GM23338 (cell line): ENCODE measurements at regions not wholly inside any gene's neighbourhood (a gene's known extent, or its start where the extent isn't known, plus 50 kb on each side); places are given as distances from the start of the nearest gene placed in this dataset.

ENCODE experiments used
- ATAC-seq: fragments of 200-7000 bp; cut with Tn5 transposase; 3 replicates; pipeline ENCODE4 v1.9.1; 2020
- DNase-seq: peaks from one replicate; pipeline ENCODE4 v3.0.0-alpha.2; 2015; ENCODE audit warnings: low spot score
- H2AFZ ChIP-seq: fragments of 200-600 bp; sonication (generic); 2 replicates; pipeline ENCODE4 v1.8.0; 2016; ENCODE audit warnings: antibody characterized with exemption, mild to moderate bottlenecking, moderate library complexity
- H3F3A ChIP-seq: fragments of 200-600 bp; sonication (generic); replicated peaks from 2 replicates; pipeline ENCODE4 v1.8.0; 2017; ENCODE audit warnings: antibody characterized with exemption, mixed run types, low read depth
- H3K27ac ChIP-seq: fragments of 200-600 bp; sonication (generic); 2 replicates; pipeline ENCODE4 v1.6.1; 2016; ENCODE audit warnings: low read depth
- H3K27me3 ChIP-seq: fragments of 200-600 bp; sonication (generic); 2 replicates; pipeline ENCODE4 v1.8.0; 2016; ENCODE audit warnings: mild to moderate bottlenecking, mixed run types, moderate library complexity; ENCODE audit not compliant: insufficient read depth
- H3K36me3 ChIP-seq: fragments of 200-600 bp; sonication (generic); 2 replicates; pipeline ENCODE4 v1.8.0; 2016; ENCODE audit warnings: mild to moderate bottlenecking; ENCODE audit not compliant: insufficient read depth
- H3K4me1 ChIP-seq: fragments of 200-600 bp; sonication (generic); 2 replicates; pipeline ENCODE4 v1.8.0; 2016; ENCODE audit warnings: mild to moderate bottlenecking, moderate library complexity; ENCODE audit not compliant: insufficient read depth
- H3K4me2 ChIP-seq: fragments of 200-600 bp; sonication (generic); 2 replicates; pipeline ENCODE4 v1.7.1; 2017; ENCODE audit warnings: mixed run types
- H3K4me3 ChIP-seq: fragments of 200-600 bp; sonication (generic); 2 replicates; pipeline ENCODE4 v1.6.1; 2016; ENCODE audit warnings: mixed run types
- H3K79me2 ChIP-seq: fragments of 200-600 bp; sonication (generic); replicated peaks from 2 replicates; pipeline ENCODE4 v1.8.0; 2017; ENCODE audit warnings: mild to moderate bottlenecking; ENCODE audit not compliant: insufficient read depth
- H3K9me2 ChIP-seq: fragments of 200-600 bp; sonication (generic); 2 replicates; pipeline ENCODE4 v1.8.0; 2017; ENCODE audit not compliant: insufficient read depth
- H4K20me1 ChIP-seq: fragments of 200-600 bp; sonication (generic); replicated peaks from 2 replicates; pipeline ENCODE4 v1.8.0; 2017; ENCODE audit warnings: mild to moderate bottlenecking; ENCODE audit not compliant: insufficient read depth
- H3K27ac Mint-ChIP-seq: 2 replicates; pipeline ENCODE4 v1.8.0; 2020; ENCODE audit warnings: inconsistent platforms, mild to moderate bottlenecking, moderate library complexity, mixed read lengths
- H3K27me3 Mint-ChIP-seq: 3 replicates; pipeline ENCODE4 v1.8.0; 2022; ENCODE audit warnings: low read depth, mild to moderate bottlenecking, moderate library complexity, mixed read lengths, inconsistent platforms; ENCODE audit not compliant: insufficient read depth, poor library complexity
- H3K36me3 Mint-ChIP-seq: 3 replicates; pipeline ENCODE4 v1.8.0; 2021; ENCODE audit warnings: low read depth, mild to moderate bottlenecking, inconsistent platforms, moderate library complexity, mixed read lengths
- H3K4me1 Mint-ChIP-seq: 3 replicates; pipeline ENCODE4 v1.8.0; 2020; ENCODE audit warnings: mild to moderate bottlenecking, inconsistent platforms, mixed read lengths
- H3K4me3 Mint-ChIP-seq: 3 replicates; pipeline ENCODE4 v1.8.0; 2021; ENCODE audit warnings: moderate library complexity, mild to moderate bottlenecking, inconsistent platforms, mixed read lengths
- H3K9me3 Mint-ChIP-seq: 3 replicates; pipeline ENCODE4 v1.8.0; 2020; ENCODE audit warnings: moderate library complexity, mild to moderate bottlenecking, inconsistent platforms, mixed read lengths
- CREB1 ChIP-seq: fragments of 250-450 bp; sonication (Bioruptor Pico); IDR thresholded peaks from 2 replicates; pipeline ENCODE4 v1.5.0; 2020; ENCODE audit warnings: low read depth, mild to moderate bottlenecking, moderate library complexity
- ETS1 ChIP-seq: IDR thresholded peaks from 2 replicates; pipeline ENCODE4 v1.6.1; 2016; ENCODE audit warnings: antibody characterized with exemption
- EZH2 ChIP-seq: fragments of 200-600 bp; sonication (generic); IDR thresholded peaks from one replicate; pipeline ENCODE4 v1.8.0; 2017; ENCODE audit warnings: antibody characterized with exemption, mild to moderate bottlenecking, low read depth; ENCODE audit not compliant: unreplicated experiment
- EZH2phosphoT487 ChIP-seq: fragments of 200-600 bp; sonication (generic); IDR thresholded peaks from one replicate; pipeline ENCODE4 v1.8.1; 2018; ENCODE audit warnings: antibody characterized with exemption; ENCODE audit not compliant: unreplicated experiment
- JUNB ChIP-seq: IDR thresholded peaks from one replicate; pipeline ENCODE4 v1.6.1; 2016; ENCODE audit warnings: antibody characterized with exemption; ENCODE audit not compliant: unreplicated experiment
- NANOG ChIP-seq: IDR thresholded peaks from 2 replicates; pipeline ENCODE4 v1.6.1; 2016; ENCODE audit warnings: antibody characterized with exemption, borderline replicate concordance
- POLR2AphosphoS5 ChIP-seq: IDR thresholded peaks from 2 replicates; pipeline ENCODE4 v1.6.1; 2016; ENCODE audit warnings: antibody characterized with exemption, low read depth
- STAT1 ChIP-seq: IDR thresholded peaks from one replicate; pipeline ENCODE4 v1.6.1; 2016; ENCODE audit warnings: antibody characterized with exemption; ENCODE audit not compliant: unreplicated experiment
- ZNF114 ChIP-seq: fragments of 250-450 bp; sonication (Bioruptor Pico); IDR thresholded peaks from 2 replicates; pipeline ENCODE4 v1.5.0; 2020; ENCODE audit warnings: mild to moderate bottlenecking, moderate library complexity
- ZNF331 ChIP-seq: fragments of 250-450 bp; sonication (Bioruptor Pico); IDR thresholded peaks from 2 replicates; pipeline ENCODE4 v1.5.0; 2020; ENCODE audit warnings: low read depth, mild to moderate bottlenecking, moderate library complexity
- TF ChIP-seq, protein P1 (sequence below): IDR thresholded peaks from one replicate; pipeline ENCODE4 v1.6.1; 2018; ENCODE audit warnings: antibody characterized with exemption; ENCODE audit not compliant: unreplicated experiment
- TF ChIP-seq, protein P2 (sequence below), 2 experiments: fragments of 200-600 bp in 1 of 2; sonication (generic) in 1 of 2; conservative IDR thresholded peaks; 2 replicates each; pipeline versions ENCODE4 v1.5.1 to v1.6.1; 2016 to 2017; ENCODE audit warnings: antibody characterized with exemption in 2 of 2, low read depth in 2 of 2, mild to moderate bottlenecking in 2 of 2, moderate library complexity in 1 of 2
- TF ChIP-seq, protein P3 (sequence below): fragments of 250-450 bp; sonication (Bioruptor Pico); IDR thresholded peaks from 2 replicates; pipeline ENCODE4 v1.5.0; 2020; ENCODE audit warnings: mild to moderate bottlenecking, moderate library complexity

- H3K27me3 Mint-ChIP-seq: peaks cover 5% of the 10 kb centered on the region
- no peak for ATAC-seq
- no peaks in the 10 kb centered on the region for H3K36me3 ChIP-seq
- peak overlapping the region; percentile 64; the same call in 1 of the 2 replicates for H2AFZ ChIP-seq
- no peaks in the 10 kb centered on the region for H3F3A ChIP-seq
- no peaks in the 10 kb centered on the region for H3K27me3 ChIP-seq
- H3K4me1 ChIP-seq: peaks cover 8% of the 10 kb centered on the region
- H3K4me3 Mint-ChIP-seq: no peak overlapping the region
- H3K4me3 ChIP-seq: no peak overlapping the region
- no peak overlapping the region for H3K27ac Mint-ChIP-seq
- H3K36me3 Mint-ChIP-seq: no peaks in the 10 kb centered on the region
- H3K27ac ChIP-seq: no peak overlapping the region
- no peaks in the 10 kb centered on the region for H3K9me2 ChIP-seq
- peaks cover 12% of the 10 kb centered on the region for H3K4me1 Mint-ChIP-seq
- H3K9me3 Mint-ChIP-seq: no peaks in the 10 kb centered on the region
- TF ChIP-seq POLR2AphosphoS5: no peak
- TF ChIP-seq EZH2phosphoT487: no peak
- no peak for TF ChIP-seq JUNB
- TF ChIP-seq, protein P1, sequence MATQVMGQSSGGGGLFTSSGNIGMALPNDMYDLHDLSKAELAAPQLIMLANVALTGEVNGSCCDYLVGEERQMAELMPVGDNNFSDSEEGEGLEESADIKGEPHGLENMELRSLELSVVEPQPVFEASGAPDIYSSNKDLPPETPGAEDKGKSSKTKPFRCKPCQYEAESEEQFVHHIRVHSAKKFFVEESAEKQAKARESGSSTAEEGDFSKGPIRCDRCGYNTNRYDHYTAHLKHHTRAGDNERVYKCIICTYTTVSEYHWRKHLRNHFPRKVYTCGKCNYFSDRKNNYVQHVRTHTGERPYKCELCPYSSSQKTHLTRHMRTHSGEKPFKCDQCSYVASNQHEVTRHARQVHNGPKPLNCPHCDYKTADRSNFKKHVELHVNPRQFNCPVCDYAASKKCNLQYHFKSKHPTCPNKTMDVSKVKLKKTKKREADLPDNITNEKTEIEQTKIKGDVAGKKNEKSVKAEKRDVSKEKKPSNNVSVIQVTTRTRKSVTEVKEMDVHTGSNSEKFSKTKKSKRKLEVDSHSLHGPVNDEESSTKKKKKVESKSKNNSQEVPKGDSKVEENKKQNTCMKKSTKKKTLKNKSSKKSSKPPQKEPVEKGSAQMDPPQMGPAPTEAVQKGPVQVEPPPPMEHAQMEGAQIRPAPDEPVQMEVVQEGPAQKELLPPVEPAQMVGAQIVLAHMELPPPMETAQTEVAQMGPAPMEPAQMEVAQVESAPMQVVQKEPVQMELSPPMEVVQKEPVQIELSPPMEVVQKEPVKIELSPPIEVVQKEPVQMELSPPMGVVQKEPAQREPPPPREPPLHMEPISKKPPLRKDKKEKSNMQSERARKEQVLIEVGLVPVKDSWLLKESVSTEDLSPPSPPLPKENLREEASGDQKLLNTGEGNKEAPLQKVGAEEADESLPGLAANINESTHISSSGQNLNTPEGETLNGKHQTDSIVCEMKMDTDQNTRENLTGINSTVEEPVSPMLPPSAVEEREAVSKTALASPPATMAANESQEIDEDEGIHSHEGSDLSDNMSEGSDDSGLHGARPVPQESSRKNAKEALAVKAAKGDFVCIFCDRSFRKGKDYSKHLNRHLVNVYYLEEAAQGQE: no peak
- TF ChIP-seq, protein P2, sequence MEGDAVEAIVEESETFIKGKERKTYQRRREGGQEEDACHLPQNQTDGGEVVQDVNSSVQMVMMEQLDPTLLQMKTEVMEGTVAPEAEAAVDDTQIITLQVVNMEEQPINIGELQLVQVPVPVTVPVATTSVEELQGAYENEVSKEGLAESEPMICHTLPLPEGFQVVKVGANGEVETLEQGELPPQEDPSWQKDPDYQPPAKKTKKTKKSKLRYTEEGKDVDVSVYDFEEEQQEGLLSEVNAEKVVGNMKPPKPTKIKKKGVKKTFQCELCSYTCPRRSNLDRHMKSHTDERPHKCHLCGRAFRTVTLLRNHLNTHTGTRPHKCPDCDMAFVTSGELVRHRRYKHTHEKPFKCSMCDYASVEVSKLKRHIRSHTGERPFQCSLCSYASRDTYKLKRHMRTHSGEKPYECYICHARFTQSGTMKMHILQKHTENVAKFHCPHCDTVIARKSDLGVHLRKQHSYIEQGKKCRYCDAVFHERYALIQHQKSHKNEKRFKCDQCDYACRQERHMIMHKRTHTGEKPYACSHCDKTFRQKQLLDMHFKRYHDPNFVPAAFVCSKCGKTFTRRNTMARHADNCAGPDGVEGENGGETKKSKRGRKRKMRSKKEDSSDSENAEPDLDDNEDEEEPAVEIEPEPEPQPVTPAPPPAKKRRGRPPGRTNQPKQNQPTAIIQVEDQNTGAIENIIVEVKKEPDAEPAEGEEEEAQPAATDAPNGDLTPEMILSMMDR (conservative IDR thresholded peaks at IDR 0.05; ENCODE audit: low read depth in 2 of 2): no peak
- TF ChIP-seq ETS1: no peak
- TF ChIP-seq ZNF114: no peak
- TF ChIP-seq STAT1: no peak
- no peak for TF ChIP-seq EZH2
- TF ChIP-seq CREB1 (CRISPR knock-in tag): no peak
- TF ChIP-seq, protein P3, sequence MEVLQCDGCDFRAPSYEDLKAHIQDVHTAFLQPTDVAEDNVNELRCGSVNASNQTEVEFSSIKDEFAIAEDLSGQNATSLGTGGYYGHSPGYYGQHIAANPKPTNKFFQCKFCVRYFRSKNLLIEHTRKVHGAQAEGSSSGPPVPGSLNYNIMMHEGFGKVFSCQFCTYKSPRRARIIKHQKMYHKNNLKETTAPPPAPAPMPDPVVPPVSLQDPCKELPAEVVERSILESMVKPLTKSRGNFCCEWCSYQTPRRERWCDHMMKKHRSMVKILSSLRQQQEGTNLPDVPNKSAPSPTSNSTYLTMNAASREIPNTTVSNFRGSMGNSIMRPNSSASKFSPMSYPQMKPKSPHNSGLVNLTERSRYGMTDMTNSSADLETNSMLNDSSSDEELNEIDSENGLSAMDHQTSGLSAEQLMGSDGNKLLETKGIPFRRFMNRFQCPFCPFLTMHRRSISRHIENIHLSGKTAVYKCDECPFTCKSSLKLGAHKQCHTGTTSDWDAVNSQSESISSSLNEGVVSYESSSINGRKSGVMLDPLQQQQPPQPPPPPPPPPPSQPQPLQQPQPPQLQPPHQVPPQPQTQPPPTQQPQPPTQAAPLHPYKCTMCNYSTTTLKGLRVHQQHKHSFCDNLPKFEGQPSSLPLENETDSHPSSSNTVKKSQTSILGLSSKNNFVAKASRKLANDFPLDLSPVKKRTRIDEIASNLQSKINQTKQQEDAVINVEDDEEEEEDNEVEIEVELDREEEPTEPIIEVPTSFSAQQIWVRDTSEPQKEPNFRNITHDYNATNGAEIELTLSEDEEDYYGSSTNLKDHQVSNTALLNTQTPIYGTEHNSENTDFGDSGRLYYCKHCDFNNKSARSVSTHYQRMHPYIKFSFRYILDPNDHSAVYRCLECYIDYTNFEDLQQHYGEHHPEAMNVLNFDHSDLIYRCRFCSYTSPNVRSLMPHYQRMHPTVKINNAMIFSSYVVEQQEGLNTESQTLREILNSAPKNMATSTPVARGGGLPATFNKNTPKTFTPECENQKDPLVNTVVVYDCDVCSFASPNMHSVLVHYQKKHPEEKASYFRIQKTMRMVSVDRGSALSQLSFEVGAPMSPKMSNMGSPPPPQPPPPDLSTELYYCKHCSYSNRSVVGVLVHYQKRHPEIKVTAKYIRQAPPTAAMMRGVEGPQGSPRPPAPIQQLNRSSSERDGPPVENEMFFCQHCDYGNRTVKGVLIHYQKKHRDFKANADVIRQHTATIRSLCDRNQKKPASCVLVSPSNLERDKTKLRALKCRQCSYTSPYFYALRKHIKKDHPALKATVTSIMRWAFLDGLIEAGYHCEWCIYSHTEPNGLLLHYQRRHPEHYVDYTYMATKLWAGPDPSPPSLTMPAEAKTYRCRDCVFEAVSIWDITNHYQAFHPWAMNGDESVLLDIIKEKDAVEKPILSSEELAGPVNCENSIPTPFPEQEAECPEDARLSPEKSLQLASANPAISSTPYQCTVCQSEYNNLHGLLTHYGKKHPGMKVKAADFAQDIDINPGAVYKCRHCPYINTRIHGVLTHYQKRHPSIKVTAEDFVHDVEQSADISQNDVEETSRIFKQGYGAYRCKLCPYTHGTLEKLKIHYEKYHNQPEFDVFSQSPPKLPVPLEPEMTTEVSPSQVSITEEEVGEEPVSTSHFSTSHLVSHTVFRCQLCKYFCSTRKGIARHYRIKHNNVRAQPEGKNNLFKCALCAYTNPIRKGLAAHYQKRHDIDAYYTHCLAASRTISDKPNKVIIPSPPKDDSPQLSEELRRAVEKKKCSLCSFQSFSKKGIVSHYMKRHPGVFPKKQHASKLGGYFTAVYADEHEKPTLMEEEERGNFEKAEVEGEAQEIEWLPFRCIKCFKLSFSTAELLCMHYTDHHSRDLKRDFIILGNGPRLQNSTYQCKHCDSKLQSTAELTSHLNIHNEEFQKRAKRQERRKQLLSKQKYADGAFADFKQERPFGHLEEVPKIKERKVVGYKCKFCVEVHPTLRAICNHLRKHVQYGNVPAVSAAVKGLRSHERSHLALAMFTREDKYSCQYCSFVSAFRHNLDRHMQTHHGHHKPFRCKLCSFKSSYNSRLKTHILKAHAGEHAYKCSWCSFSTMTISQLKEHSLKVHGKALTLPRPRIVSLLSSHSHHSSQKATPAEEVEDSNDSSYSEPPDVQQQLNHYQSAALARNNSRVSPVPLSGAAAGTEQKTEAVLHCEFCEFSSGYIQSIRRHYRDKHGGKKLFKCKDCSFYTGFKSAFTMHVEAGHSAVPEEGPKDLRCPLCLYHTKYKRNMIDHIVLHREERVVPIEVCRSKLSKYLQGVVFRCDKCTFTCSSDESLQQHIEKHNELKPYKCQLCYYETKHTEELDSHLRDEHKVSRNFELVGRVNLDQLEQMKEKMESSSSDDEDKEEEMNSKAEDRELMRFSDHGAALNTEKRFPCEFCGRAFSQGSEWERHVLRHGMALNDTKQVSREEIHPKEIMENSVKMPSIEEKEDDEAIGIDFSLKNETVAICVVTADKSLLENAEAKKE: no peak
- TF ChIP-seq NANOG: no peak
- TF ChIP-seq ZNF331 (CRISPR knock-in tag): no peak
- H3K79me2 ChIP-seq: no peaks in the 10 kb centered on the region
- DNase-seq: no peak
- H3K4me2 ChIP-seq: no peak overlapping the region
- no peaks in the 10 kb centered on the region for H4K20me1 ChIP-seq
These were observed 221.3 kb downstream of the SKIDA1 start for GRCh38 chr10:21304198-21304597.
